Cardiac septum (tissue), 1 donor: ENCODE measurements at regions not wholly inside any gene's neighbourhood (a gene's known extent, or its start where the extent isn't known, plus 50 kb on each side); places are given as distances from the start of the nearest gene placed in this dataset.

ENCODE experiments used
- DNase-seq: peaks from one replicate; pipeline ENCODE4 v3.0.0-alpha.2; 2020; ENCODE audit warnings: low spot score
- intact Hi-C: fragments of 100-400 bp; cut with DNase I; formaldehyde crosslinking; loops from one replicate; pipeline ENCODE4 v1.14.0; 2022
- donor health status: DM: no; HTN: no; CAD: no.

- DNase-seq = no peak
- intact Hi-C loops = no loop called here
Observed at GRCh38 chr12:5345534-5345933, 86.4 kb upstream of the NTF3 start.

GRCh38 chr12:5348057-5348456 is 83.9 kb upstream of the NTF3 start:
- intact Hi-C loops = no loop called here
- no peak for DNase-seq

DNA sequence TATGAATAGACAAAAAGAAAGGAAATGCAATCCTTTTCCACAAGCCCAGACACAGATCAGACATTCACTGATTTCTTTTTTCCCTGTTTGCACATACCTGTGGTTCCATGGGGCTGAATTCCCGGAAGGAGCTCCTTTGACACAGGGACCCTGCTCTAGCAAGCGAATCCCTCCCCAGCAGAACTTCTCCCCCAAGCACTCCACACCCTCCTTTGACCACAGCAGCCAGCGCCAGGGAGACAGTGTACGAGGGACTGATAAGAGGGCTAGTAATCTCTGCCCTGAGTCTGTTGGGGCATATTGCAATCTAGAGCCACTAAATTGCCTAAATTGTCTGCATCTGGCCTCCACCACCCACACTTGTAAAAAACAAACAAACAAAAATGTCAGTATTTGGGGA is 83.4 kb upstream of the NTF3 start:
- intact Hi-C loops = no loop called here
- no peak for DNase-seq

- intact Hi-C loops = no loop called here
- DNase-seq = no peak
Observed at GRCh38 chr12:5364036-5364770, 67.7 kb upstream of the NTF3 start.

DNA sequence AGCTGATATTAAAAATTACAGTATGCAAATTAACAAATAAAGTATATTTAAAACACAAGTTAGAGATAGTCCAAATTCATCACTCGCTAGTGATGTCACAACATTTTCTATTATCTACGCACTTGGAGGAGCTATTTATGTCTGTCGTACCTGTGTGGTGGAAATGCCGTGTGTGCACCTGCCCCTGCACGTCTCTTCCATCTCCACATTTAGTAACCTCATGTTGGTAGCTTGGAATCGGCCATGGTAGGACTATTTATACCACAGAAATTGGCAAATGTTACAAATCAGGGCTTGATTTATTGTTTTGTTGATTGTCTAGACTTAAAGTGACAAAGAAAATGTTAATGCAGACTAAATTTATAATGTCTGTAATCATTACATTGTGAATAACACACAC is 62.6 kb upstream of the NTF3 start:
- intact Hi-C loops = no loop called here
- no peak for DNase-seq

- intact Hi-C loops = no loop called here
- DNase-seq = no peak
Observed at GRCh38 chr12:5371631-5372030, 60.3 kb upstream of the NTF3 start.

DNA sequence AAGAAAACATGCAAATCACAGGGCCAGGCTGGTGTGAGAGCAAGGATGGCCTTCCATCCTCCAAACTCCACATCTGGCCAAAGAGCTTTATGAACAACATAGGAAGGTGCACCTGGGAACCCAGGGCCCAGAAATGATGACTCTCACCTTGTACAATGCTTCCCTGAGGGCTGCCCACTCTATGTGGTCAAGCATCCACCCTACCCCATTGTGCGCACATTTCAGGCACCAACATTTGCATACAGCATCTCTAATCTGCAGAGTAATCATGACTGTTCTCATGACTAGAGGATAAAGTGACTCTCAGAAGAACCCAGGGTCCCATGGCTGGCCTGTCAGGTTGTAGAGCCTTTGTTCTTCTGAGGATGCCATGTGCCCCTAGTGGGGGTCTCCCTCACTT is 57.2 kb upstream of the NTF3 start:
- DNase-seq = no peak
- intact Hi-C loops = no loop called here

GRCh38 chr12:5375547-5376295 is 56.2 kb upstream of the NTF3 start:
- intact Hi-C loops = no loop called here
- DNase-seq = no peak

- intact Hi-C loops = no loop called here
- DNase-seq = no peak
Observed at GRCh38 chr12:5376591-5377207, 55.2 kb upstream of the NTF3 start.

DNA sequence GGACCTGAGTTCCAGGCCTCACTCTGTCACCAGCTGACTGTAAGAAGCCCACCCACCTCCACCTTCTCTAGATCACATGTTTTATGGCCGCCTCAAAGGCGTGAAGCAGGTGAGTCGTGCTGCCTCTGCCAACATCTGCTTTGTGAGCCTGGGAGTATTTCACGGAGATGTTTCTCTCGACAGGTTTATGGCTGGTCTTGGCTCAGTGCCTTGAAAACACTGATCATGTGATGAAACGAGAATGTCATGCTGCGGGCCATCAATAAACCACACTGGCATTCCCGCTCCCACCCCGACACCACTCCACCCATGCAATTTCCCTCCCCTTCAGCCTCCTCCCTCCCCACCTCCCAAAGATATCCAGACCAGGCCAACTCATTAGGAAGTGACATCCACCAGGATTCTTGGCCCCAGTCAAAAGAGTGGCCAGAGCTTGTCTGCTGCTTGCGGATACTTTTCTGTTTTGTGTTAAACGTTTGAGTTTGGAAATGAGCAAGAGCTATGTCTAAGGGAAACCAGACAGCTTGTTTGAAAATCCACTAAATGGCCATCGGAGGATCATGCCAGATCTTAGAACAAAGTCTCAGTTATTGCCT is 53.8 kb upstream of the NTF3 start:
- DNase-seq = no peak
- intact Hi-C loops = no loop called here

GRCh38 chr12:5379749-5380496 is 52.0 kb upstream of the NTF3 start:
- intact Hi-C loops = no loop called here
- no peak for DNase-seq
